ENCODE measurements at regions not wholly inside any gene's neighbourhood (a gene's known extent, or its start where the extent isn't known, plus 50 kb on each side); places are given as distances from the start of the nearest gene placed in this dataset.

GRCh38 chr2:58515827-58516573, 274.9 kb upstream of the FANCL start:
- H3K36me3 ChIP-seq (ENCODE audit: insufficient read depth, low read length) = no peaks in the 10 kb centered on the region
- H3K79me2 ChIP-seq (replicated peaks; ENCODE audit: insufficient read depth, low read length) = no peaks in the 10 kb centered on the region
- H3K9me3 ChIP-seq (ENCODE audit: low read length) = no peaks in the 10 kb centered on the region
- no peak overlapping the region for H2AFZ ChIP-seq (ENCODE audit: low read depth, low read length)
- no peak overlapping the region for H3K4me2 ChIP-seq (ENCODE audit: low read length)
- TF ChIP-seq POLR2AphosphoS5 (IDR thresholded peaks at IDR 0.05) (no peak), CTCF (IDR thresholded peaks at IDR 0.05; ENCODE audit: poor library complexity, severe bottlenecking) (no peak), TAF1 (IDR thresholded peaks at IDR 0.05; ENCODE audit: low read depth) (no peak), SMC3 (conservative IDR thresholded peaks at IDR 0.05; ENCODE audit: poor library complexity) (no peak), EZH2 (IDR thresholded peaks at IDR 0.05; ENCODE audit: borderline replicate concordance, insufficient read depth, low read length, poor library complexity, severe bottlenecking) (no peak), REST (IDR thresholded peaks at IDR 0.05; ENCODE audit: borderline replicate concordance) (no peak), RAD21 (conservative IDR thresholded peaks at IDR 0.05) (no peak), EP300 (conservative IDR thresholded peaks at IDR 0.05; ENCODE audit: poor library complexity, severe bottlenecking) (no peak), MXI1 (conservative IDR thresholded peaks at IDR 0.05; ENCODE audit: poor library complexity, severe bottlenecking) (no peak)
- H3F3A ChIP-seq (ENCODE audit: insufficient read depth, low read length, poor library complexity, severe bottlenecking) = no peaks in the 10 kb centered on the region
- no peak overlapping the region for H3K4me3 ChIP-seq (ENCODE audit: low read length)
- no peaks in the 10 kb centered on the region for H4K20me1 ChIP-seq (ENCODE audit: insufficient read depth)
- no peak overlapping the region for H3K9ac ChIP-seq (ENCODE audit: low read length)
- H3K27ac ChIP-seq (ENCODE audit: low read length) = no peak overlapping the region
- H3K9me2 ChIP-seq (ENCODE audit: insufficient read depth, low read length) = no peaks in the 10 kb centered on the region
- no peaks in the 10 kb centered on the region for H3K27me3 ChIP-seq (ENCODE audit: insufficient read depth, low read depth, low read length)

- H3K79me2 ChIP-seq (replicated peaks; ENCODE audit: insufficient read depth, low read length) = no peaks in the 10 kb centered on the region
- no peaks in the 10 kb centered on the region for H4K20me1 ChIP-seq (ENCODE audit: insufficient read depth)
Observed at GRCh38 chr2:58514252-58514651, 273.1 kb upstream of the FANCL start.

More at GRCh38 chr2:58514252-58514651, 273.1 kb upstream of the FANCL start:
- TF ChIP-seq TAF1 (IDR thresholded peaks at IDR 0.05; ENCODE audit: low read depth) = no peak
- TF ChIP-seq REST (IDR thresholded peaks at IDR 0.05; ENCODE audit: borderline replicate concordance) = no peak
- TF ChIP-seq MXI1 (conservative IDR thresholded peaks at IDR 0.05; ENCODE audit: poor library complexity, severe bottlenecking) = no peak
- TF ChIP-seq EZH2 (IDR thresholded peaks at IDR 0.05; ENCODE audit: borderline replicate concordance, insufficient read depth, low read length, poor library complexity, severe bottlenecking) = no peak
- TF ChIP-seq SMC3 (conservative IDR thresholded peaks at IDR 0.05; ENCODE audit: poor library complexity) = no peak
- no peak for TF ChIP-seq EP300 (conservative IDR thresholded peaks at IDR 0.05; ENCODE audit: poor library complexity, severe bottlenecking)
- no peak for TF ChIP-seq RAD21 (conservative IDR thresholded peaks at IDR 0.05)
- TF ChIP-seq CTCF (IDR thresholded peaks at IDR 0.05; ENCODE audit: poor library complexity, severe bottlenecking) = no peak
- no peak for TF ChIP-seq POLR2AphosphoS5 (IDR thresholded peaks at IDR 0.05)
- no peaks in the 10 kb centered on the region for H3K9me3 ChIP-seq (ENCODE audit: low read length)
- no peaks in the 10 kb centered on the region for H3F3A ChIP-seq (ENCODE audit: insufficient read depth, low read length, poor library complexity, severe bottlenecking)
- no peak overlapping the region for H3K9ac ChIP-seq (ENCODE audit: low read length)
- H3K27me3 ChIP-seq (ENCODE audit: insufficient read depth, low read depth, low read length) = no peaks in the 10 kb centered on the region
- H3K36me3 ChIP-seq (ENCODE audit: insufficient read depth, low read length) = no peaks in the 10 kb centered on the region
- H3K9me2 ChIP-seq (ENCODE audit: insufficient read depth, low read length) = no peaks in the 10 kb centered on the region
- no peak overlapping the region for H3K4me3 ChIP-seq (ENCODE audit: low read length)
- H3K4me2 ChIP-seq (ENCODE audit: low read length) = no peak overlapping the region
- H3K27ac ChIP-seq (ENCODE audit: low read length) = no peak overlapping the region
- no peak overlapping the region for H2AFZ ChIP-seq (ENCODE audit: low read depth, low read length)
